ENCODE measurements at regions not wholly inside any gene's neighbourhood (a gene's known extent, or its start where the extent isn't known, plus 50 kb on each side); places are given as distances from the start of the nearest gene placed in this dataset.

GRCh38 chr7:1359681-1360485, 99.4 kb downstream of the MICALL2 start:
- ChIA-PET POLR2A (no interaction called here), CTCF (no interaction called here)
- no peak for DNase-seq (ENCODE audit: extremely low spot score)
- TF ChIP-seq CTCF (IDR thresholded peaks at IDR 0.05; ENCODE audit: control extremely low read depth, extremely low read depth, low read depth, missing control alignments), result no peak

- CTCF ChIA-PET, result no interaction called here
- no peak for DNase-seq (ENCODE audit: extremely low spot score)
- POLR2A ChIA-PET, result no interaction called here
- TF ChIP-seq CTCF (IDR thresholded peaks at IDR 0.05; ENCODE audit: control extremely low read depth, extremely low read depth, low read depth, missing control alignments), result no peak
These were observed 98.7 kb downstream of the MICALL2 start for GRCh38 chr7:1360521-1360971.

GRCh38 chr7:1361016-1361755, 98.1 kb downstream of the MICALL2 start:
- no peak for DNase-seq (ENCODE audit: extremely low spot score)
- no peak for TF ChIP-seq CTCF (IDR thresholded peaks at IDR 0.05; ENCODE audit: control extremely low read depth, extremely low read depth, low read depth, missing control alignments)
- ChIA-PET POLR2A (no interaction called here), CTCF (no interaction called here)

GRCh38 chr7:1361756-1362125, 97.5 kb downstream of the MICALL2 start:
- CTCF ChIA-PET, result no interaction called here
- POLR2A ChIA-PET, result no interaction called here
- TF ChIP-seq CTCF (IDR thresholded peaks at IDR 0.05; ENCODE audit: control extremely low read depth, extremely low read depth, low read depth, missing control alignments), result no peak

GRCh38 chr7:1362301-1362700, 97.0 kb downstream of the MICALL2 start:
- DNase-seq (ENCODE audit: extremely low spot score), result no peak
- TF ChIP-seq CTCF (IDR thresholded peaks at IDR 0.05; ENCODE audit: control extremely low read depth, extremely low read depth, low read depth, missing control alignments), result no peak
- ChIA-PET CTCF (no interaction called here), POLR2A (no interaction called here)

More at GRCh38 chr7:1361756-1362125, 97.5 kb downstream of the MICALL2 start:
- no peak for DNase-seq (ENCODE audit: extremely low spot score)

GRCh38 chr7:1364068-1364905, 95.0 kb downstream of the MICALL2 start:
- ChIA-PET CTCF (no interaction called here), POLR2A (no interaction called here)
- no peak for DNase-seq (ENCODE audit: extremely low spot score)
- TF ChIP-seq CTCF (IDR thresholded peaks at IDR 0.05; ENCODE audit: control extremely low read depth, extremely low read depth, low read depth, missing control alignments), result no peak

All from GM10248 (cell line).